GM12878 (cell line): ENCODE measurements at regions not wholly inside any gene's neighbourhood (a gene's known extent, or its start where the extent isn't known, plus 50 kb on each side); places are given as distances from the start of the nearest gene placed in this dataset.

ENCODE experiments used
- ATAC-seq: fragments of 200-7000 bp; cut with Tn5 transposase; 3 replicates; pipeline ENCODE4 v1.9.1; 2020; ENCODE audit warnings: mild to moderate bottlenecking, moderate library complexity
- BruUV-seq: library from RNA; stranded (reverse); fragments of 400-500 nt; replicated peaks from 2 replicates; lab custom pipeline; 2021; lab: Mats Ljungman, UMichigan
- CTCF ChIA-PET: fragments of 300-600 bp; sonication (Branson Sonifier 250); formaldehyde crosslinking; extraction: SDS; loops from one replicate; lab custom pipeline; 2021; ENCODE audit warnings: inconsistent platforms; lab: Yijun Ruan, JAX
- POLR2A ChIA-PET: fragments of 350-600 bp; formaldehyde crosslinking; extraction: SDS; loops from one replicate; lab custom pipeline; 2021; ENCODE audit warnings: inconsistent platforms; lab: Charles Lee
- RAD21 ChIA-PET: fragments of 300-600 bp; sonication (Branson Sonifier 250); formaldehyde crosslinking; loops from one replicate; lab custom pipeline; 2023; ENCODE audit warnings: antibody characterized with exemption; ENCODE audit not compliant: unreplicated experiment; lab: Charles Lee
- SMC1A ChIA-PET: fragments of 300-600 bp; sonication (Branson Sonifier 250); formaldehyde crosslinking; loops from one replicate; lab custom pipeline; 2023; ENCODE audit not compliant: unreplicated experiment, uncharacterized antibody; lab: Charles Lee
- DNase-seq: peaks from one replicate; pipeline ENCODE4 v3.0.0-alpha.2; 2011; ENCODE audit warnings: low read depth, low spot score
- FAIRE-seq: peaks from 3 replicates; lab custom pipeline; 2011; peaks lifted over from hg19 to GRCh38; lab: Jason Lieb, UNC
- H2AFZ ChIP-seq: 2 replicates; pipeline ENCODE4 v1.6.0; 2011; ENCODE audit warnings: low read depth, low read length, control low read depth; ENCODE audit not compliant: control insufficient read depth
- H3K27ac ChIP-seq: 2 replicates; pipeline ENCODE4 v1.5.1; 2011; ENCODE audit warnings: control low read depth; ENCODE audit not compliant: control insufficient read depth, insufficient read depth
- H3K27me3 ChIP-seq, 2 experiments: replicated peaks in 1 of 2; 2 replicates each; pipeline versions ENCODE4 v1.6.0 to v1.6.1; 2011; ENCODE audit warnings: low read length in 1 of 2; ENCODE audit not compliant: control insufficient read depth in 2 of 2, insufficient read depth in 2 of 2
- H3K36me3 ChIP-seq, 2 experiments: 2 replicates each; pipeline ENCODE4 v1.5.1; 2011; ENCODE audit warnings: low read length in 1 of 2; ENCODE audit not compliant: control insufficient read depth in 2 of 2, insufficient read depth in 2 of 2
- H3K4me1 ChIP-seq: 2 replicates; pipeline ENCODE4 v1.6.1; 2011; ENCODE audit warnings: mild to moderate bottlenecking, low read length, moderate library complexity, mixed read lengths; ENCODE audit not compliant: control insufficient read depth, insufficient read depth
- H3K4me2 ChIP-seq: 2 replicates; pipeline ENCODE4 v1.6.0; 2011; ENCODE audit warnings: control low read depth; ENCODE audit not compliant: control insufficient read depth, insufficient read depth
- H3K4me3 ChIP-seq: fragments of 200-600 bp; sonication (generic); 2 replicates; pipeline ENCODE4 v1.5.1; 2016
- H3K79me2 ChIP-seq: 2 replicates; pipeline ENCODE4 v1.6.0; 2011; ENCODE audit warnings: low read length; ENCODE audit not compliant: control insufficient read depth, insufficient read depth
- H3K9ac ChIP-seq: 2 replicates; pipeline ENCODE4 v1.8.0; 2011; ENCODE audit warnings: low read length, control low read depth, mixed read lengths; ENCODE audit not compliant: control insufficient read depth, insufficient read depth
- H3K9me3 ChIP-seq: replicated peaks from 3 replicates; pipeline ENCODE4 v1.5.1; 2011; ENCODE audit warnings: mild to moderate bottlenecking, low read length; ENCODE audit not compliant: control insufficient read depth, insufficient read depth
- H4K20me1 ChIP-seq: 2 replicates; pipeline ENCODE4 v1.6.0; 2011; ENCODE audit not compliant: control insufficient read depth, insufficient read depth
- CBX3 ChIP-seq: fragments of 200-600 bp; sonication (generic); IDR thresholded peaks from 2 replicates; pipeline ENCODE4 v1.6.1; 2016; ENCODE audit warnings: low read depth, borderline replicate concordance
- CHD4 ChIP-seq: fragments of 200-600 bp; sonication (generic); IDR thresholded peaks from 2 replicates; pipeline ENCODE4 v1.6.1; 2016; ENCODE audit warnings: mild to moderate bottlenecking
- DPF2 ChIP-seq: fragments of 450-650 bp; IDR thresholded peaks from 2 replicates; pipeline ENCODE4 v1.6.1; 2017; ENCODE audit warnings: mild to moderate bottlenecking
- HCFC1 ChIP-seq: fragments of 150-350 bp; IDR thresholded peaks from 2 replicates; pipeline ENCODE4 v1.6.1; 2014; ENCODE audit warnings: low read length
- IKZF1 ChIP-seq: fragments of 450-650 bp; conservative IDR thresholded peaks from 2 replicates; pipeline ENCODE4 v1.6.1; 2017; ENCODE audit warnings: antibody characterized with exemption, mild to moderate bottlenecking
- MTA3 ChIP-seq: IDR thresholded peaks from 2 replicates; pipeline ENCODE4 v1.6.1; 2012; ENCODE audit warnings: low read length, inconsistent platforms, borderline replicate concordance
- NR2F1 ChIP-seq: fragments of 450-650 bp; conservative IDR thresholded peaks from 2 replicates; pipeline ENCODE4 v1.6.1; 2017; ENCODE audit warnings: mild to moderate bottlenecking
- PML ChIP-seq: IDR thresholded peaks from 2 replicates; pipeline ENCODE4 v1.6.1; 2012; ENCODE audit warnings: low read length, inconsistent platforms
- POLR2AphosphoS2 ChIP-seq: IDR thresholded peaks from 2 replicates; pipeline ENCODE4 v1.6.1; 2011; ENCODE audit warnings: low read depth, mild to moderate bottlenecking, low read length, improper control_type of control experiment, moderate library complexity
- POU2F2 ChIP-seq: IDR thresholded peaks from 3 replicates; pipeline ENCODE4 v1.6.1; 2011; ENCODE audit warnings: low read depth, mild to moderate bottlenecking, low read length, borderline replicate concordance
- RAD21 ChIP-seq: IDR thresholded peaks from 2 replicates; pipeline ENCODE4 v1.6.1; 2011; ENCODE audit warnings: mild to moderate bottlenecking, low read depth, low read length, moderate library complexity; ENCODE audit not compliant: insufficient read depth
- TARDBP ChIP-seq: IDR thresholded peaks from 2 replicates; pipeline ENCODE4 v1.6.1; 2016; ENCODE audit warnings: borderline replicate concordance
- TBL1XR1 ChIP-seq: IDR thresholded peaks from 2 replicates; pipeline ENCODE4 v1.6.1; 2012; ENCODE audit warnings: low read depth, low read length, improper control_type of control experiment
- TCF3 ChIP-seq: IDR thresholded peaks from 2 replicates; pipeline ENCODE4 v1.6.1; 2012; ENCODE audit warnings: low read depth, mild to moderate bottlenecking, low read length, borderline replicate concordance; ENCODE audit not compliant: insufficient read depth
- ZBED1 ChIP-seq: IDR thresholded peaks from 2 replicates; pipeline ENCODE4 v1.6.1; 2016; ENCODE audit warnings: borderline replicate concordance
- WGBS: methylation state at CpG from one replicate; pipeline ENCODE4 v1.1.6; 2016; ENCODE audit warnings: low lambda C conversion rate; ENCODE audit not compliant: insufficient replicate concordance, insufficient coverage; ENCODE audit errors: missing lambda C conversion rate; 5-methylcytosine and 5-hydroxymethylcytosine counted together
- in situ Hi-C: fragments of 300-500 bp; cut with MboI; formaldehyde crosslinking; loops from 9 replicates; pipeline ENCODE4 v1.14.3; 2018; ENCODE audit warnings: mixed read lengths
- intact Hi-C: fragments of 100-400 bp; cut with micrococcal nuclease; formaldehyde crosslinking; loops from one replicate; pipeline ENCODE4 v1.14.2; 2022; ENCODE audit not compliant: unreplicated experiment
- TF ChIP-seq, protein P1 (sequence below): IDR thresholded peaks from 2 replicates; pipeline ENCODE4 v1.6.1; 2012; ENCODE audit warnings: low read length, inconsistent platforms

- TF ChIP-seq POLR2AphosphoS2 (no peak), ZBED1 (no peak), IKZF1 (no peak), TARDBP (no peak), TBL1XR1 (no peak), DPF2 (no peak), TCF3 (no peak), POU2F2 (no peak), PML (no peak), RAD21 (no peak)
Observed at GRCh38 chr1:80384959-80385358, 1378.4 kb upstream of the ADGRL4 start (continued).

- H3K4me1 ChIP-seq, result no peaks in the 10 kb centered on the region
- no peaks in the 10 kb centered on the region for H3K36me3 ChIP-seq
- no TSS peak for BruUV-seq
- no peak overlapping the region for H2AFZ ChIP-seq
- SMC1A ChIA-PET, result no interaction called here
- DNase-seq (no peak), ATAC-seq (no peak), FAIRE-seq (no peak)
- no peaks in the 10 kb centered on the region for H3K9me3 ChIP-seq
- RAD21 ChIA-PET, result no interaction called here
- H3K9ac ChIP-seq, result no peak overlapping the region
- POLR2A ChIA-PET, result no interaction called here
- TF ChIP-seq HCFC1 (no peak), MTA3 (no peak), CBX3 (no peak), CHD4 (no peak), NR2F1 (no peak)
- TF ChIP-seq, protein P1, sequence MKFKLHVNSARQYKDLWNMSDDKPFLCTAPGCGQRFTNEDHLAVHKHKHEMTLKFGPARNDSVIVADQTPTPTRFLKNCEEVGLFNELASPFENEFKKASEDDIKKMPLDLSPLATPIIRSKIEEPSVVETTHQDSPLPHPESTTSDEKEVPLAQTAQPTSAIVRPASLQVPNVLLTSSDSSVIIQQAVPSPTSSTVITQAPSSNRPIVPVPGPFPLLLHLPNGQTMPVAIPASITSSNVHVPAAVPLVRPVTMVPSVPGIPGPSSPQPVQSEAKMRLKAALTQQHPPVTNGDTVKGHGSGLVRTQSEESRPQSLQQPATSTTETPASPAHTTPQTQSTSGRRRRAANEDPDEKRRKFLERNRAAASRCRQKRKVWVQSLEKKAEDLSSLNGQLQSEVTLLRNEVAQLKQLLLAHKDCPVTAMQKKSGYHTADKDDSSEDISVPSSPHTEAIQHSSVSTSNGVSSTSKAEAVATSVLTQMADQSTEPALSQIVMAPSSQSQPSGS, result no peak
- 5% methylated on average over 1 of the region's 1 CpG for WGBS
- H3K4me2 ChIP-seq, result no peak overlapping the region
- H3K79me2 ChIP-seq, result no peaks in the 10 kb centered on the region
- H3K27ac ChIP-seq, result no peak overlapping the region
- intact Hi-C loops (no loop called here), in situ Hi-C loops (no loop called here)
- H4K20me1 ChIP-seq, result no peaks in the 10 kb centered on the region
- H3K27me3 ChIP-seq, result no peaks in the 10 kb centered on the region
- CTCF ChIA-PET, result no interaction called here
- no peak overlapping the region for H3K4me3 ChIP-seq
Observed at GRCh38 chr1:80384083-80384830, 1377.7 kb upstream of the ADGRL4 start.
